B cell (primary cell): ENCODE measurements at regions not wholly inside any gene's neighbourhood (a gene's known extent, or its start where the extent isn't known, plus 50 kb on each side); places are given as distances from the start of the nearest gene placed in this dataset.

ENCODE experiments used
- ATAC-seq: fragments of 200-7000 bp; cut with Tn5 transposase; one replicate; pipeline ENCODE4 v1.10.0; 2021; ENCODE audit warnings: low read depth, mild to moderate bottlenecking, moderate number of reproducible peaks, moderate library complexity
- CTCF ChIA-PET: fragments of 350-600 bp; sonication (Branson Sonifier 250); formaldehyde crosslinking; loops from one replicate; lab custom pipeline; 2021; ENCODE audit warnings: antibody characterized with exemption, inconsistent platforms; lab: Charles Lee
- POLR2A ChIA-PET: fragments of 350-600 bp; sonication (Branson Sonifier 250); formaldehyde crosslinking; loops from one replicate; lab custom pipeline; 2021; ENCODE audit warnings: antibody characterized with exemption; lab: Charles Lee
- DNase-seq: peaks from one replicate; pipeline ENCODE4 v3.0.0; 2013
- H2AFZ ChIP-seq: 2 replicates; pipeline ENCODE4 v1.6.1; 2012; ENCODE audit warnings: mild to moderate bottlenecking, low read depth, low read length; ENCODE audit not compliant: insufficient read depth, poor library complexity, severe bottlenecking
- H3K27ac ChIP-seq, 2 donors: 1 replicate in 1 of 2; 2 replicates in 1 of 2; pipeline ENCODE4 v1.5.1; 2012 to 2013; ENCODE audit warnings: low read length in 2 of 2, mild to moderate bottlenecking in 2 of 2, moderate library complexity in 1 of 2
- H3K27me3 ChIP-seq, 4 experiments: fragments of 200-600 bp in 1 of 4; sonication (generic) in 1 of 4; replicated peaks in 1 of 4; 1 replicate in 2 of 4; 2 replicates in 2 of 4; pipeline versions ENCODE4 v1.6.1 to v1.7.0; 2013 to 2016; ENCODE audit warnings: low read length in 3 of 4, mild to moderate bottlenecking in 2 of 4, mixed read lengths in 1 of 4, moderate library complexity in 1 of 4; ENCODE audit not compliant: insufficient read depth in 4 of 4, control insufficient read depth in 3 of 4; ENCODE audit errors: control extremely low read depth in 1 of 4
- H3K36me3 ChIP-seq, 2 experiments: replicated peaks in 1 of 2; 1 replicate in 1 of 2; 2 replicates in 1 of 2; pipeline versions ENCODE4 v1.6.1 to v1.7.1; 2013; ENCODE audit warnings: low read length in 1 of 2; ENCODE audit not compliant: insufficient read depth in 2 of 2, control insufficient read depth in 1 of 2; ENCODE audit errors: control extremely low read depth in 1 of 2, extremely low read depth in 1 of 2
- H3K4me1 ChIP-seq, 2 donors: fragments of 200-600 bp in 1 of 2; sonication (generic) in 1 of 2; 1 replicate in 1 of 2; 2 replicates in 1 of 2; pipeline versions ENCODE4 v1.5.1 to v1.6.1; 2013 to 2017; ENCODE audit warnings: low read length in 2 of 2; ENCODE audit not compliant: control insufficient read depth in 2 of 2, insufficient read depth in 2 of 2
- H3K4me2 ChIP-seq: replicated peaks from 2 replicates; pipeline ENCODE3; 2012; ENCODE audit warnings: mild to moderate bottlenecking, low read depth, low read length; ENCODE audit not compliant: poor library complexity, severe bottlenecking
- H3K4me3 ChIP-seq, 5 experiments: fragments of 200-600 bp in 1 of 5; sonication (generic) in 1 of 5; 1 replicate in 3 of 5; 2 replicates in 2 of 5; pipeline versions ENCODE4 v1.5.1 to v1.7.0; 2011 to 2016; ENCODE audit warnings: low read length in 4 of 5, mild to moderate bottlenecking in 4 of 5, low read depth in 2 of 5, control low read depth in 1 of 5, moderate library complexity in 1 of 5; ENCODE audit not compliant: insufficient read depth in 1 of 5; ENCODE audit errors: control extremely low read depth in 1 of 5, extremely low read depth in 1 of 5
- H3K79me2 ChIP-seq: fragments of 200-600 bp; sonication (generic); one replicate; pipeline ENCODE4 v1.6.0; 2016; ENCODE audit warnings: low read length; ENCODE audit not compliant: control insufficient read depth, insufficient read depth
- H3K9ac ChIP-seq: fragments of 200-600 bp; sonication (generic); 2 replicates; pipeline ENCODE4 v1.6.1; 2017; ENCODE audit warnings: mild to moderate bottlenecking, low read length, moderate library complexity
- H3K9me3 ChIP-seq, 3 donors: one replicate each; pipeline versions ENCODE4 v1.6.1 to v1.7.1; 2013; ENCODE audit warnings: low read length in 2 of 3; ENCODE audit not compliant: control insufficient read depth in 2 of 3, insufficient read depth in 1 of 3; ENCODE audit errors: control extremely low read depth in 1 of 3
- H4K20me1 ChIP-seq: 2 replicates; pipeline ENCODE4 v1.6.0; 2012; ENCODE audit warnings: mild to moderate bottlenecking, low read length; ENCODE audit not compliant: insufficient read depth, control insufficient read depth, poor library complexity, severe bottlenecking
- H3K27ac Mint-ChIP-seq: one replicate; pipeline ENCODE4 v1.8.0; 2021; ENCODE audit warnings: mixed read lengths
- H3K27me3 Mint-ChIP-seq: one replicate; pipeline ENCODE4 v1.8.0; 2021; ENCODE audit warnings: mixed read lengths
- H3K4me1 Mint-ChIP-seq: one replicate; pipeline ENCODE4 v1.8.0; 2021; ENCODE audit warnings: mixed read lengths
- H3K4me3 Mint-ChIP-seq: one replicate; pipeline ENCODE4 v1.8.0; 2021; ENCODE audit warnings: mixed read lengths
- H3K9me3 Mint-ChIP-seq: one replicate; pipeline ENCODE4 v1.8.0; 2022; ENCODE audit warnings: mixed read lengths; ENCODE audit not compliant: insufficient read depth
- EZH2 ChIP-seq: IDR thresholded peaks from 2 replicates; pipeline ENCODE4 v1.6.1; 2012; ENCODE audit warnings: borderline replicate concordance, low read depth, mild to moderate bottlenecking, moderate library complexity, low read length; ENCODE audit not compliant: insufficient read depth, poor library complexity, severe bottlenecking
- WGBS: methylation state at CpG from one replicate; pipeline ENCODE4 v1.1.5; 2013; ENCODE audit warnings: missing lambda C conversion rate; ENCODE audit not compliant: insufficient coverage; 5-methylcytosine and 5-hydroxymethylcytosine counted together
- intact Hi-C: fragments of 100-400 bp; cut with micrococcal nuclease; formaldehyde crosslinking; loops from one replicate; pipeline ENCODE4 v1.10.0; 2022
- TF ChIP-seq, protein P1 (sequence below): fragments of 200-600 bp; IDR thresholded peaks from one replicate; pipeline ENCODE4 v1.8.0; 2022; ENCODE audit warnings: antibody characterized with exemption, mild to moderate bottlenecking

- H3K27me3 Mint-ChIP-seq = no peaks in the 10 kb centered on the region
- no peaks in the 10 kb centered on the region for H3K79me2 ChIP-seq
- POLR2A ChIA-PET = no interaction called here
- H2AFZ ChIP-seq = no peak overlapping the region
- CTCF ChIA-PET = no interaction called here
- no peak for TF ChIP-seq EZH2
- TF ChIP-seq, protein P1, sequence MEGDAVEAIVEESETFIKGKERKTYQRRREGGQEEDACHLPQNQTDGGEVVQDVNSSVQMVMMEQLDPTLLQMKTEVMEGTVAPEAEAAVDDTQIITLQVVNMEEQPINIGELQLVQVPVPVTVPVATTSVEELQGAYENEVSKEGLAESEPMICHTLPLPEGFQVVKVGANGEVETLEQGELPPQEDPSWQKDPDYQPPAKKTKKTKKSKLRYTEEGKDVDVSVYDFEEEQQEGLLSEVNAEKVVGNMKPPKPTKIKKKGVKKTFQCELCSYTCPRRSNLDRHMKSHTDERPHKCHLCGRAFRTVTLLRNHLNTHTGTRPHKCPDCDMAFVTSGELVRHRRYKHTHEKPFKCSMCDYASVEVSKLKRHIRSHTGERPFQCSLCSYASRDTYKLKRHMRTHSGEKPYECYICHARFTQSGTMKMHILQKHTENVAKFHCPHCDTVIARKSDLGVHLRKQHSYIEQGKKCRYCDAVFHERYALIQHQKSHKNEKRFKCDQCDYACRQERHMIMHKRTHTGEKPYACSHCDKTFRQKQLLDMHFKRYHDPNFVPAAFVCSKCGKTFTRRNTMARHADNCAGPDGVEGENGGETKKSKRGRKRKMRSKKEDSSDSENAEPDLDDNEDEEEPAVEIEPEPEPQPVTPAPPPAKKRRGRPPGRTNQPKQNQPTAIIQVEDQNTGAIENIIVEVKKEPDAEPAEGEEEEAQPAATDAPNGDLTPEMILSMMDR = no peak
- ATAC-seq = no peak
- H3K4me2 ChIP-seq = no peak overlapping the region
- no peak overlapping the region for H3K27ac Mint-ChIP-seq
- H3K4me1 Mint-ChIP-seq = no peaks in the 10 kb centered on the region
- no peak overlapping the region for H3K9ac ChIP-seq
- no peaks in the 10 kb centered on the region for H3K9me3 ChIP-seq
- no peaks in the 10 kb centered on the region for H3K4me1 ChIP-seq
- no peak for DNase-seq
- H3K27ac ChIP-seq = no peak overlapping the region
- no peak overlapping the region for H3K4me3 ChIP-seq
- no peaks in the 10 kb centered on the region for H3K36me3 ChIP-seq
- peaks cover 3% of the 10 kb centered on the region for H3K9me3 Mint-ChIP-seq
- no peaks in the 10 kb centered on the region for H4K20me1 ChIP-seq
- no peaks in the 10 kb centered on the region for H3K27me3 ChIP-seq
- intact Hi-C loops = no loop called here
- H3K4me3 Mint-ChIP-seq = no peak overlapping the region
- 40% methylated on average over 1 of the region's 3 CpGs for WGBS
These were observed 378.4 kb downstream of the RND3 start for GRCh38 chr2:150109028-150109427.

- H3K4me3 Mint-ChIP-seq = no peak overlapping the region
- no CpG with 5 or more reads among the region's 2 CpGs for WGBS
- no peaks in the 10 kb centered on the region for H3K4me1 Mint-ChIP-seq
- H3K27ac Mint-ChIP-seq = no peak overlapping the region
- no peak overlapping the region for H3K4me2 ChIP-seq
- no peaks in the 10 kb centered on the region for H3K4me1 ChIP-seq
- H2AFZ ChIP-seq = no peak overlapping the region
- POLR2A ChIA-PET = no interaction called here
- H3K27me3 Mint-ChIP-seq = no peaks in the 10 kb centered on the region
- no peak overlapping the region for H3K27ac ChIP-seq
- no peaks in the 10 kb centered on the region for H3K27me3 ChIP-seq
- ATAC-seq (no peak), DNase-seq (no peak)
- no peaks in the 10 kb centered on the region for H4K20me1 ChIP-seq
- no peaks in the 10 kb centered on the region for H3K79me2 ChIP-seq
- H3K9me3 ChIP-seq = no peaks in the 10 kb centered on the region
- no peak overlapping the region for H3K4me3 ChIP-seq
- H3K36me3 ChIP-seq = no peaks in the 10 kb centered on the region
- TF ChIP-seq, protein P1 = no peak
- no peak for TF ChIP-seq EZH2
- H3K9ac ChIP-seq = no peak overlapping the region
- peaks cover 4% of the 10 kb centered on the region for H3K9me3 Mint-ChIP-seq
- CTCF ChIA-PET = no interaction called here
- intact Hi-C loops = no loop called here
These were observed 379.7 kb downstream of the RND3 start for GRCh38 chr2:150107816-150108215.
